Neural progenitor cell (in vitro differentiated cells): ENCODE measurements at regions not wholly inside any gene's neighbourhood (a gene's known extent, or its start where the extent isn't known, plus 50 kb on each side); places are given as distances from the start of the nearest gene placed in this dataset.

Experiments used
- CTCF ChIP-seq: fragments of 200-600 bp; sonication (generic); IDR thresholded peaks from 2 replicates; pipeline ENCODE4 v1.5.1; 2017; ENCODE audit warnings: antibody characterized with exemption, mild to moderate bottlenecking
- EZH2 ChIP-seq: fragments of 200-600 bp; sonication (generic); IDR thresholded peaks from 2 replicates; pipeline ENCODE4 v1.6.1; 2017; ENCODE audit warnings: antibody characterized with exemption, mild to moderate bottlenecking, moderate library complexity

- no peak for TF ChIP-seq CTCF
- no peak for TF ChIP-seq EZH2
Measured at GRCh38 chr9:72462340-72462739, 59.1 kb upstream of the TMC1 start.
